ENCODE measurements at regions not wholly inside any gene's neighbourhood (a gene's known extent, or its start where the extent isn't known, plus 50 kb on each side); places are given as distances from the start of the nearest gene placed in this dataset.

DNA sequence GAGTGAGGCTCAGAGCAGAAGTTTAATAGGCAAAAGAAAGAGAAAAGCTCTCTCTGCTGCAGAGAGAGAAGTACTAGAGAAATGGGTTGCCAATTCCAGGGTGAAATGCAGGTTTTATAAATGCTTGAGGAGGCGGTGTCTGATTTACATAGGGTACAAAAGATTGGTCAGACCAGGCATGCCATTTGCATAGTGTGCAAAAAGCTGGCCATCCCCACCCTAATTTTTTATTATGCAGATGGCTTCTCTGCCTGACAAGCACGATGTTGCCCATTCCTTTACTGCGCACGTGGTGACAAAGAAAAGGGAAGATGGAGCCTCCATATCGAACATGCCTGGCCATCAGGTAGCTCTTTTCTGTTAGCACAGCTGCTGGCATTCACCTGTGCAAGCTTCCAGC is 209.3 kb upstream of the PPFIA2 start:
- intact Hi-C loops (cut with micrococcal nuclease): no loop called here
- Mint-ChIP-seq H3K27ac (no peak overlapping the region), H3K9me3 (peaks cover 6 to 14% (median 9%) of the 10 kb centered on the region in 7 donors), H3K4me1 (no peaks in the 10 kb centered on the region), H3K27me3 (ENCODE audit: low read depth in 3 of 3) (peaks cover 4 to 9% (median 7%) of the 10 kb centered on the region in 3 donors), H3K4me3 (no peak overlapping the region), H3K36me3 (no peaks in the 10 kb centered on the region)
- H3K79me2 ChIP-seq (ENCODE audit: insufficient read depth, low read length): no peaks in the 10 kb centered on the region
- H3K4me3 ChIP-seq (replicated peaks in 1 of 3; ENCODE audit: low read depth in 2 of 3, low read length in 3 of 3): no peak overlapping the region
- TF ChIP-seq, protein P1, sequence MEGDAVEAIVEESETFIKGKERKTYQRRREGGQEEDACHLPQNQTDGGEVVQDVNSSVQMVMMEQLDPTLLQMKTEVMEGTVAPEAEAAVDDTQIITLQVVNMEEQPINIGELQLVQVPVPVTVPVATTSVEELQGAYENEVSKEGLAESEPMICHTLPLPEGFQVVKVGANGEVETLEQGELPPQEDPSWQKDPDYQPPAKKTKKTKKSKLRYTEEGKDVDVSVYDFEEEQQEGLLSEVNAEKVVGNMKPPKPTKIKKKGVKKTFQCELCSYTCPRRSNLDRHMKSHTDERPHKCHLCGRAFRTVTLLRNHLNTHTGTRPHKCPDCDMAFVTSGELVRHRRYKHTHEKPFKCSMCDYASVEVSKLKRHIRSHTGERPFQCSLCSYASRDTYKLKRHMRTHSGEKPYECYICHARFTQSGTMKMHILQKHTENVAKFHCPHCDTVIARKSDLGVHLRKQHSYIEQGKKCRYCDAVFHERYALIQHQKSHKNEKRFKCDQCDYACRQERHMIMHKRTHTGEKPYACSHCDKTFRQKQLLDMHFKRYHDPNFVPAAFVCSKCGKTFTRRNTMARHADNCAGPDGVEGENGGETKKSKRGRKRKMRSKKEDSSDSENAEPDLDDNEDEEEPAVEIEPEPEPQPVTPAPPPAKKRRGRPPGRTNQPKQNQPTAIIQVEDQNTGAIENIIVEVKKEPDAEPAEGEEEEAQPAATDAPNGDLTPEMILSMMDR (IDR thresholded peaks at IDR 0.05): no peak
- no peaks in the 10 kb centered on the region for H3K4me1 ChIP-seq (ENCODE audit: control insufficient read depth in 1 of 2, insufficient read depth in 2 of 2, low read length in 2 of 2)
- no peak overlapping the region for H3K4me2 ChIP-seq (replicated peaks; ENCODE audit: extremely low read depth, low read length, poor library complexity, severe bottlenecking)
- peaks cover 3% of the 10 kb centered on the region in 2 donors for H3K27me3 ChIP-seq (ENCODE audit: control insufficient read depth in 2 of 2, insufficient read depth in 2 of 2, low read length in 2 of 2)
- H4K20me1 ChIP-seq (ENCODE audit: insufficient read depth, low read length): no peaks in the 10 kb centered on the region
- H3K27ac ChIP-seq (ENCODE audit: low read depth in 1 of 2, low read length in 2 of 2): no peak overlapping the region
- no peak overlapping the region for H3K9ac ChIP-seq (ENCODE audit: insufficient read depth, low read length, poor library complexity, severe bottlenecking)
- H3K36me3 ChIP-seq (replicated peaks in 1 of 2; ENCODE audit: control insufficient read depth in 1 of 2, insufficient read depth in 2 of 2, low read length in 2 of 2): no peaks in the 10 kb centered on the region
- H3K9me3 ChIP-seq (replicated peaks in 1 of 2; ENCODE audit: control insufficient read depth in 1 of 2, insufficient read depth in 1 of 2, low read length in 2 of 2): peaks cover 0 to 7% of the 10 kb centered on the region in 2 donors
- H2AFZ ChIP-seq (ENCODE audit: insufficient read depth, low read depth, low read length, poor library complexity, severe bottlenecking): no peak overlapping the region
- WGBS (ENCODE audit: insufficient coverage): no CpG with 5 or more reads among the region's 5 CpGs
- DNase-seq: no peak

DNA sequence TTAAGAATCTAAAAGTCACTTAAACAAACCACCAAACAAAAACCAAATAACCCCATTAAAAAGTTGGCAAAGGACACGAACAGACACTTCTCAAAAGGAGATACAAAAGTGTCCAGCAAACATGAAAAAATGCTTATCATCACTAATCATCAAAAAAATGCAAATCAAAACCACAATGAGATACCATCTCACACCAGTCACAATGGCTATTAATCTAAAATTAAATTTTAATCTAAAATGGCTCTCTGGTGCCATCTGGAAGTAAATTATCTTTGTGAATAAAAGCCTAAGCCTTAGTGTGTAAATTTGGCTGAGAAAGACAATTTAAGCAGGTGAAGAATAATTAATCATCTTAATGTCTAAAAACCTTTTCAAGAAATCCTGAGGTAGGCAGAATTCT is 204.5 kb upstream of the PPFIA2 start:
- H3K9ac ChIP-seq (ENCODE audit: insufficient read depth, low read length, poor library complexity, severe bottlenecking): no peak overlapping the region
- no peak overlapping the region for H2AFZ ChIP-seq (ENCODE audit: insufficient read depth, low read depth, low read length, poor library complexity, severe bottlenecking)
- no peaks in the 10 kb centered on the region for H3K36me3 ChIP-seq (replicated peaks in 1 of 2; ENCODE audit: control insufficient read depth in 1 of 2, insufficient read depth in 2 of 2, low read length in 2 of 2)
- intact Hi-C loops (cut with micrococcal nuclease): no loop called here
- H3K4me1 ChIP-seq (ENCODE audit: control insufficient read depth in 1 of 2, insufficient read depth in 2 of 2, low read length in 2 of 2): peaks cover 0 to 2% of the 10 kb centered on the region in 2 donors
- Mint-ChIP-seq H3K27me3 (ENCODE audit: low read depth in 3 of 3) (peaks cover 5 to 13% (median 6%) of the 10 kb centered on the region in 3 donors), H3K4me3 (no peak overlapping the region), H3K4me1 (peaks cover 2% of the 10 kb centered on the region), H3K27ac (no peak overlapping the region), H3K9me3 (peaks cover 0 to 1% (median 0%) of the 10 kb centered on the region in 7 donors), H3K36me3 (no peaks in the 10 kb centered on the region)
- no peaks in the 10 kb centered on the region for H4K20me1 ChIP-seq (ENCODE audit: insufficient read depth, low read length)
- TF ChIP-seq, protein P1 (IDR thresholded peaks at IDR 0.05): no peak
- H3K4me3 ChIP-seq (replicated peaks in 1 of 3; ENCODE audit: low read depth in 2 of 3, low read length in 3 of 3): no peak overlapping the region
- no peak for DNase-seq
- H3K4me2 ChIP-seq (replicated peaks; ENCODE audit: extremely low read depth, low read length, poor library complexity, severe bottlenecking): no peak overlapping the region
- no peaks in the 10 kb centered on the region for H3K79me2 ChIP-seq (ENCODE audit: insufficient read depth, low read length)
- H3K27ac ChIP-seq (ENCODE audit: low read depth in 1 of 2, low read length in 2 of 2): no peak overlapping the region
- H3K27me3 ChIP-seq (ENCODE audit: control insufficient read depth in 2 of 2, insufficient read depth in 2 of 2, low read length in 2 of 2): peaks cover 3 to 10% of the 10 kb centered on the region in 2 donors
- 100% methylated on average over 1 of the region's 1 CpG for WGBS (ENCODE audit: insufficient coverage)
- H3K9me3 ChIP-seq (replicated peaks in 1 of 2; ENCODE audit: control insufficient read depth in 1 of 2, insufficient read depth in 1 of 2, low read length in 2 of 2): no peaks in the 10 kb centered on the region

Measured in CD14-positive monocyte (primary cell).